ENCODE measurements at regions not wholly inside any gene's neighbourhood (a gene's known extent, or its start where the extent isn't known, plus 50 kb on each side); places are given as distances from the start of the nearest gene placed in this dataset.

- Histone ChIP-seq H3K9me3 (ENCODE audit: low read length) (no peaks in the 10 kb centered on the region), H3K4me2 (ENCODE audit: low read length) (no peak overlapping the region), H2AFZ (ENCODE audit: low read depth, low read length) (no peak overlapping the region), H3K4me3 (ENCODE audit: low read length) (no peak overlapping the region), H3K9ac (ENCODE audit: low read length) (no peak overlapping the region), H3K9me2 (ENCODE audit: insufficient read depth, low read length) (no peaks in the 10 kb centered on the region), H4K20me1 (ENCODE audit: insufficient read depth) (no peaks in the 10 kb centered on the region), H3K27ac (ENCODE audit: low read length) (no peak overlapping the region), H3K36me3 (ENCODE audit: insufficient read depth, low read length) (no peaks in the 10 kb centered on the region), H3K27me3 (ENCODE audit: insufficient read depth, low read depth, low read length) (no peaks in the 10 kb centered on the region), H3F3A (ENCODE audit: insufficient read depth, low read length, poor library complexity, severe bottlenecking) (no peaks in the 10 kb centered on the region), H3K79me2 (replicated peaks; ENCODE audit: insufficient read depth, low read length) (no peaks in the 10 kb centered on the region)
- no peak for TF ChIP-seq TAF1 (IDR thresholded peaks at IDR 0.05; ENCODE audit: low read depth)
- TF ChIP-seq SMC3 (conservative IDR thresholded peaks at IDR 0.05; ENCODE audit: poor library complexity): no peak
- TF ChIP-seq REST (IDR thresholded peaks at IDR 0.05; ENCODE audit: borderline replicate concordance): no peak
- TF ChIP-seq MXI1 (conservative IDR thresholded peaks at IDR 0.05; ENCODE audit: poor library complexity, severe bottlenecking): no peak
- no peak for TF ChIP-seq RAD21 (conservative IDR thresholded peaks at IDR 0.05)
- TF ChIP-seq POLR2AphosphoS5 (IDR thresholded peaks at IDR 0.05): no peak
- no peak for TF ChIP-seq EZH2 (IDR thresholded peaks at IDR 0.05; ENCODE audit: borderline replicate concordance, insufficient read depth, low read length, poor library complexity, severe bottlenecking)
- TF ChIP-seq EP300 (conservative IDR thresholded peaks at IDR 0.05; ENCODE audit: poor library complexity, severe bottlenecking): no peak
- TF ChIP-seq CTCF (IDR thresholded peaks at IDR 0.05; ENCODE audit: poor library complexity, severe bottlenecking): no peak
Observed at GRCh38 chr7:156123362-156123761, 311.1 kb upstream of the SHH start.

- H3F3A ChIP-seq (ENCODE audit: insufficient read depth, low read length, poor library complexity, severe bottlenecking): no peaks in the 10 kb centered on the region
- no peak overlapping the region for H3K4me2 ChIP-seq (ENCODE audit: low read length)
- no peaks in the 10 kb centered on the region for H3K79me2 ChIP-seq (replicated peaks; ENCODE audit: insufficient read depth, low read length)
- no peaks in the 10 kb centered on the region for H3K36me3 ChIP-seq (ENCODE audit: insufficient read depth, low read length)
- H3K9ac ChIP-seq (ENCODE audit: low read length): no peak overlapping the region
- no peak overlapping the region for H2AFZ ChIP-seq (ENCODE audit: low read depth, low read length)
- no peak overlapping the region for H3K27ac ChIP-seq (ENCODE audit: low read length)
- no peaks in the 10 kb centered on the region for H3K9me3 ChIP-seq (ENCODE audit: low read length)
- no peak for TF ChIP-seq SMC3 (conservative IDR thresholded peaks at IDR 0.05; ENCODE audit: poor library complexity)
- TF ChIP-seq RAD21 (conservative IDR thresholded peaks at IDR 0.05): no peak
- TF ChIP-seq POLR2AphosphoS5 (IDR thresholded peaks at IDR 0.05): no peak
- TF ChIP-seq REST (IDR thresholded peaks at IDR 0.05; ENCODE audit: borderline replicate concordance): no peak
- TF ChIP-seq MXI1 (conservative IDR thresholded peaks at IDR 0.05; ENCODE audit: poor library complexity, severe bottlenecking): no peak
- TF ChIP-seq TAF1 (IDR thresholded peaks at IDR 0.05; ENCODE audit: low read depth): no peak
- no peak overlapping the region for H3K4me3 ChIP-seq (ENCODE audit: low read length)
- H4K20me1 ChIP-seq (ENCODE audit: insufficient read depth): no peaks in the 10 kb centered on the region
- H3K27me3 ChIP-seq (ENCODE audit: insufficient read depth, low read depth, low read length): no peaks in the 10 kb centered on the region
- no peaks in the 10 kb centered on the region for H3K9me2 ChIP-seq (ENCODE audit: insufficient read depth, low read length)
Observed at GRCh38 chr7:156122752-156123354, 310.6 kb upstream of the SHH start.

Data from neural cell (in vitro differentiated cells).